Neural progenitor cell (in vitro differentiated cells): ENCODE measurements at regions not wholly inside any gene's neighbourhood (a gene's known extent, or its start where the extent isn't known, plus 50 kb on each side); places are given as distances from the start of the nearest gene placed in this dataset.

Source experiments
- CTCF ChIP-seq: fragments of 200-600 bp; sonication (generic); IDR thresholded peaks from 2 replicates; pipeline ENCODE4 v1.5.1; 2017; ENCODE audit warnings: antibody characterized with exemption, mild to moderate bottlenecking
- EZH2 ChIP-seq: fragments of 200-600 bp; sonication (generic); IDR thresholded peaks from 2 replicates; pipeline ENCODE4 v1.6.1; 2017; ENCODE audit warnings: antibody characterized with exemption, mild to moderate bottlenecking, moderate library complexity

GRCh38 chrX:148309413-148309812, 191.0 kb upstream of the AFF2 start:
- TF ChIP-seq EZH2 (no peak), CTCF (no peak)
